ENCODE measurements at regions not wholly inside any gene's neighbourhood (a gene's known extent, or its start where the extent isn't known, plus 50 kb on each side); places are given as distances from the start of the nearest gene placed in this dataset.

- Histone ChIP-seq H3K79me2 (ENCODE audit: insufficient read depth) (no peaks in the 10 kb centered on the region), H3K9ac (no peak overlapping the region), H2AFZ (ENCODE audit: low read depth) (no peak overlapping the region), H3K4me2 (no peak overlapping the region), H3K4me1 (ENCODE audit: control insufficient read depth in 1 of 2, insufficient read depth in 2 of 2, low read depth in 1 of 2, low read length in 1 of 2) (no peaks in the 10 kb centered on the region; a peak in 1 of 4 replicates), H3F3A (replicated peaks; ENCODE audit: insufficient read depth) (no peaks in the 10 kb centered on the region), H3K36me3 (replicated peaks in 1 of 2; ENCODE audit: control insufficient read depth in 1 of 2, insufficient read depth in 2 of 2, low read length in 1 of 2) (no peaks in the 10 kb centered on the region), H3K4me3 (ENCODE audit: low read depth in 2 of 2, low read length in 1 of 2) (no peak overlapping the region), H3K9me2 (no peaks in the 10 kb centered on the region), H3K27me3 (ENCODE audit: insufficient read depth) (no peaks in the 10 kb centered on the region), H3K9me3 (no peaks in the 10 kb centered on the region), H3K27ac (ENCODE audit: low read depth in 2 of 2, low read length in 1 of 2) (no peak overlapping the region), H4K20me1 (ENCODE audit: insufficient read depth) (no peaks in the 10 kb centered on the region)
- ChIA-PET CTCF (interaction anchor here (0.8 to 1.1 kb wide), 3 partner anchors 9 to 90 kb away, joined by 3 to 6 read pairs (median 4); no protein-coding TSS in a partner anchor), POLR2A (no interaction called here)
- TF ChIP-seq RXRA (IDR thresholded peaks at IDR 0.05; ENCODE audit: borderline replicate concordance, low read depth) = no peak
- no peak for TF ChIP-seq RAD21 (IDR thresholded peaks at IDR 0.05; ENCODE audit: low read length)
- TF ChIP-seq SMC3 (IDR thresholded peaks at IDR 0.05; ENCODE audit: low read depth, low read length) = no peak
- no peak for TF ChIP-seq TCF12 (IDR thresholded peaks at IDR 0.05)
- TF ChIP-seq USF1 (IDR thresholded peaks at IDR 0.05; ENCODE audit: borderline replicate concordance, low read depth) = no peak
- no peak for TF ChIP-seq FOXM1 (IDR thresholded peaks at IDR 0.05; ENCODE audit: low read depth)
- no peak for DNase-seq
- 69% methylated on average over 2 of the region's 2 CpGs for WGBS (ENCODE audit: low lambda C conversion rate)
These were observed 248.7 kb upstream of the IL12A start for GRCh38 chr3:159739969-159740368.

- Histone ChIP-seq H3K9ac (no peak overlapping the region), H3K79me2 (ENCODE audit: insufficient read depth) (no peaks in the 10 kb centered on the region), H3K4me3 (ENCODE audit: low read depth in 2 of 2, low read length in 1 of 2) (no peak overlapping the region), H3K9me2 (no peaks in the 10 kb centered on the region), H3K36me3 (replicated peaks in 1 of 2; ENCODE audit: control insufficient read depth in 1 of 2, insufficient read depth in 2 of 2, low read length in 1 of 2) (no peaks in the 10 kb centered on the region), H3K4me1 (ENCODE audit: control insufficient read depth in 1 of 2, insufficient read depth in 2 of 2, low read depth in 1 of 2, low read length in 1 of 2) (no peaks in the 10 kb centered on the region; a peak in 1 of 4 replicates), H3K27me3 (ENCODE audit: insufficient read depth) (no peaks in the 10 kb centered on the region), H2AFZ (ENCODE audit: low read depth) (no peak overlapping the region), H3K27ac (ENCODE audit: low read depth in 2 of 2, low read length in 1 of 2) (no peak overlapping the region), H3F3A (replicated peaks; ENCODE audit: insufficient read depth) (no peaks in the 10 kb centered on the region), H4K20me1 (ENCODE audit: insufficient read depth) (no peaks in the 10 kb centered on the region), H3K9me3 (no peaks in the 10 kb centered on the region), H3K4me2 (no peak overlapping the region)
- 100% methylated on average over 1 of the region's 1 CpG for WGBS (ENCODE audit: low lambda C conversion rate)
- ChIA-PET CTCF (no interaction called here), POLR2A (no interaction called here)
- no peak for TF ChIP-seq ELF1 (IDR thresholded peaks at IDR 0.05)
- TF ChIP-seq RXRA (IDR thresholded peaks at IDR 0.05; ENCODE audit: borderline replicate concordance, low read depth) = no peak
- TF ChIP-seq YY1 (IDR thresholded peaks at IDR 0.05; ENCODE audit: low read depth) = no peak
- TF ChIP-seq FOXM1 (IDR thresholded peaks at IDR 0.05; ENCODE audit: low read depth) = no peak
- no peak for TF ChIP-seq EP300 (IDR thresholded peaks at IDR 0.05; ENCODE audit: borderline replicate concordance in 1 of 2, low read depth in 1 of 2, low read length in 1 of 2)
- TF ChIP-seq RAD21 (IDR thresholded peaks at IDR 0.05; ENCODE audit: low read length) = no peak
- DNase-seq = no peak
These were observed 247.4 kb upstream of the IL12A start for GRCh38 chr3:159741281-159741680.

GRCh38 chr3:159748425-159748824 is 240.2 kb upstream of the IL12A start:
- Histone ChIP-seq H4K20me1 (ENCODE audit: insufficient read depth) (no peaks in the 10 kb centered on the region), H3K9me3 (no peaks in the 10 kb centered on the region), H3K79me2 (ENCODE audit: insufficient read depth) (no peaks in the 10 kb centered on the region), H3K4me3 (ENCODE audit: low read depth in 2 of 2, low read length in 1 of 2) (no peak overlapping the region), H3K9me2 (no peaks in the 10 kb centered on the region), H2AFZ (ENCODE audit: low read depth) (no peak overlapping the region), H3K27me3 (ENCODE audit: insufficient read depth) (no peaks in the 10 kb centered on the region), H3K4me1 (ENCODE audit: control insufficient read depth in 1 of 2, insufficient read depth in 2 of 2, low read depth in 1 of 2, low read length in 1 of 2) (no peaks in the 10 kb centered on the region), H3K9ac (no peak overlapping the region), H3K36me3 (replicated peaks in 1 of 2; ENCODE audit: control insufficient read depth in 1 of 2, insufficient read depth in 2 of 2, low read length in 1 of 2) (no peaks in the 10 kb centered on the region), H3F3A (replicated peaks; ENCODE audit: insufficient read depth) (no peaks in the 10 kb centered on the region), H3K4me2 (no peak overlapping the region), H3K27ac (ENCODE audit: low read depth in 2 of 2, low read length in 1 of 2) (no peak overlapping the region)
- WGBS (ENCODE audit: low lambda C conversion rate) = 8% methylated on average over 1 of the region's 1 CpG
- TF ChIP-seq NRF1 (IDR thresholded peaks at IDR 0.05; ENCODE audit: low read depth, low read length) (no peak), MEF2A (IDR thresholded peaks at IDR 0.05; ENCODE audit: borderline replicate concordance, low read depth) (no peak), CHD2 (IDR thresholded peaks at IDR 0.05; ENCODE audit: low read length, partially characterized antibody) (no peak)
- DNase-seq = no peak
- ChIA-PET CTCF (no interaction called here), POLR2A (no interaction called here)
